IPS-18a (cell line): ENCODE measurements at regions not wholly inside any gene's neighbourhood (a gene's known extent, or its start where the extent isn't known, plus 50 kb on each side); places are given as distances from the start of the nearest gene placed in this dataset.

ENCODE experiments used
- H3K27ac ChIP-seq: one replicate; pipeline ENCODE4 v1.5.1; 2013; ENCODE audit warnings: low read length
- H3K27me3 ChIP-seq: one replicate; pipeline ENCODE4 v1.6.1; 2013; ENCODE audit warnings: mild to moderate bottlenecking, low read length; ENCODE audit not compliant: control insufficient read depth, insufficient read depth
- H3K36me3 ChIP-seq: one replicate; pipeline ENCODE4 v1.6.1; 2013; ENCODE audit warnings: low read depth, low read length; ENCODE audit not compliant: control insufficient read depth
- H3K4me1 ChIP-seq: one replicate; pipeline ENCODE4 v1.6.1; 2013; ENCODE audit warnings: low read depth, low read length; ENCODE audit not compliant: control insufficient read depth
- H3K4me3 ChIP-seq: one replicate; pipeline ENCODE4 v1.5.1; 2013; ENCODE audit warnings: low read length
- H3K9ac ChIP-seq: one replicate; pipeline ENCODE4 v1.6.1; 2013; ENCODE audit warnings: mild to moderate bottlenecking, low read length, moderate library complexity
- H3K9me3 ChIP-seq: one replicate; pipeline ENCODE4 v1.6.1; 2013; ENCODE audit warnings: low read depth, low read length; ENCODE audit not compliant: control insufficient read depth

DNA sequence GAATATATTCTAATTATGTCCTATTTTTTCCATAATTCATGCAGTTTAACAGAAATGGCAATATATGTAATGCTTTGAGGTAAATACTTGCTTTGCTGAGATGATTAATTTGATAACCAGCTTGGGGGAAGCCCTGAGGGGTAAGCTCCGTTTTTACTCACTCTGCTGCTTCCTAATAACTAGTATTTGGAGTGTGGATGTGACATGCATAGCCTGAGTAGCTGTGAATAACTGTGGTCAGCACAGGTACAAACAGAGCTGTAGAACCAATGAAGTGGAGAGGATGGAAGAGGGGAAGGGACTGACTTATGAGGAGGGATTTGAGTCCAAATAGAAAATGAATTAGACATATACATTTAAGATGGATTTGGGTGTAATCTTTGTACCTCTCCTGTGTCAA is 1495.5 kb upstream of the DDX18 start:
- no peak overlapping the region for H3K4me3 ChIP-seq
- no peak overlapping the region for H3K27ac ChIP-seq
- H3K36me3 ChIP-seq = no peaks in the 10 kb centered on the region
- no peaks in the 10 kb centered on the region for H3K9me3 ChIP-seq
- no peaks in the 10 kb centered on the region for H3K27me3 ChIP-seq
- no peak overlapping the region for H3K9ac ChIP-seq
- H3K4me1 ChIP-seq = peaks cover 11% of the 10 kb centered on the region

DNA sequence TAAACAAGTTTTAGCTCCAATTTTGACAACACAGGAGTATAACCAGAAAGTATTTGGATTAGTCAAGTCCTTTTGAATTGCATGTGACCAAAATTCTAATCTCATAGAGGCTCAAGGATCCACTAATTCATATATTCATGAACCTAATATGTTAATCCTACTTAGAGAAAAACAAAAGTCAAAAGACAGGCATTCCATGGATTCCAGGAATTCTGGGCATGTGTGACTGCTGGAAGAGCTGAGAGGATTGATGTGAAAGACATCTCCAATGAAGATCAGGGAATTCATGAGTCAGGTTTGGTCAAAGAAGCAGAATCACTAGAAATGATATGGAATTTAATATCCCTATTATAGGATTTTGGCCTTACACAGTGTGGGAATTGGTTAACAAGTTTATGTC is 1494.6 kb upstream of the DDX18 start:
- no peaks in the 10 kb centered on the region for H3K9me3 ChIP-seq
- H3K9ac ChIP-seq = no peak overlapping the region
- H3K4me1 ChIP-seq = peaks cover 11% of the 10 kb centered on the region
- H3K27me3 ChIP-seq = no peaks in the 10 kb centered on the region
- H3K27ac ChIP-seq = no peak overlapping the region
- no peak overlapping the region for H3K4me3 ChIP-seq
- H3K36me3 ChIP-seq = no peaks in the 10 kb centered on the region

DNA sequence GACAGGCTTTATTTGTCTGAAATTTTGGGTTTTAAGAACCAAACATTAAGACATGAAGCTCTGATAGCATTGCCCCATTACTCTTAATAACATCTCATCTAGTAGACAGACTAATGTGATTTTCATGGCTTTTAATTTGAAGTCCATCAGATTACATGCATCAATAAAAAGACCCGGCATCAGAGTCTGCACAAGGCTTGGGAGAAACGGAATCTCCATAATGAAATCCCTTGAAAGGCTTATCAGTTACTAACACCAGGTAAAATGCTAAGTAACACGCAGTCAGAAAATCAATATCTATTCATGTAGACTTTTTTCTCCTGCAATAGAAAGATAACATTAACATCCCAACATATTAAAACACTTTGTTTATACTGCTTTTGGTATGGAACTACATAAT is 1485.2 kb upstream of the DDX18 start:
- Histone ChIP-seq H3K36me3 (no peaks in the 10 kb centered on the region), H3K9me3 (no peaks in the 10 kb centered on the region), H3K4me3 (no peak overlapping the region), H3K9ac (no peak overlapping the region), H3K27me3 (no peaks in the 10 kb centered on the region), H3K27ac (no peak overlapping the region), H3K4me1 (no peaks in the 10 kb centered on the region)

DNA sequence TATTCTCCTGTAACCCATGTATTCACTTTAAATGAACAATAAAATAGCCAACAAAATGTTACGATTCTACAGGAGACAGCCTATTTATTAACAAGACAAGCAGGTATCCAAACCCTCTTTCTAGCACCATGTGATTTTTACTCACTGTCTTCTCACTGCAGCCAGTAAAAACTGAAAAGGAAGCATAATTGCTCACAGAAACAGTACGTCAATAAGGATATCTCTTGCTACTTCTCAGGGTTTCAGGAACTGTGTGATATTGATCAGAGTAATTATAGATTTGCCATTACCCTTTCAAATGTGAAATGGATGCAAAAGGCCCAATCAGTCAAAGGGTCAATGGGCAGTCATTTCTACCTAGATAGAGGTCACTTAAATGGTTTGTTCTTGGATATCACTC is 1473.8 kb upstream of the DDX18 start:
- H3K4me3 ChIP-seq = no peak overlapping the region
- H3K36me3 ChIP-seq = no peaks in the 10 kb centered on the region
- no peaks in the 10 kb centered on the region for H3K9me3 ChIP-seq
- H3K9ac ChIP-seq = no peak overlapping the region
- H3K4me1 ChIP-seq = peaks cover 9% of the 10 kb centered on the region
- H3K27ac ChIP-seq = no peak overlapping the region
- H3K27me3 ChIP-seq = no peaks in the 10 kb centered on the region

DNA sequence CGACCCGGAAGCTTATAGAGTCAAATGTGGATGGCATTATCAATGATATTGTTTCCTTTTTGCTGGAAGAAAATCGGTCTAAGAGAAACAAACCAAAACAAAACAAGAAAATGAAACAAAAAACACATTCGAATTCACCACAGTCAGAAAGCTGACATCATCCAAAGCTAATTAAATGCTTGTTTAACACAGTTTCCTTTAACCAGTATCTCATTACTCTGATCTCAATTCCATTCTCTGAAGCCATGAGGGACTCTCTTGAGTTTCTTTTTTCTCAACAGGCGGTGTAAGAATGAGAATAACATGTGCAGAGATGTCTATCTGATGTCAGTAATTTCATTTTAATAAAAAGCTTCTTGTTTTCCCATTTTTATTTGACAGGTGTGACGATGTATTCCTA is 1448.3 kb upstream of the DDX18 start:
- H3K27ac ChIP-seq = no peak overlapping the region
- no peak overlapping the region for H3K4me3 ChIP-seq
- H3K9ac ChIP-seq = no peak overlapping the region
- H3K9me3 ChIP-seq = no peaks in the 10 kb centered on the region
- H3K4me1 ChIP-seq = no peaks in the 10 kb centered on the region
- no peaks in the 10 kb centered on the region for H3K27me3 ChIP-seq
- H3K36me3 ChIP-seq = no peaks in the 10 kb centered on the region

DNA sequence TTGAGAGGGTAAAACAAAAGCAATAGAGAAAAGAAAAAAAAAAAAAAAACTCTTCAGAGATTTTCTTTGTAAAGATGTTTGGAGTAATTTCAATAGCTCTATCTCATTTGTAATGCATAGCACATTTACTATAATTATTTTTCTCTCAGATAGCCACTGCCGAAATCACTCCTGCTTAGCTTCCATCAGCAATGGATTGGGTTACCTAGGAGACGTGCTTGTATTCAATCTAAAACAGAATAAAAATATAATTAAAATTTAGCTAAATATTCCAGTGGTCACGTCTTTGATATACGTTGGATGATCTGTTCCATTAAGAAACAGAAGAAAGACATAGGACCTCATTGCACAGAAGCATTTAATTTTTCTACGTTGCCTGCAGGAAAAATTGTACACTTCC is 1435.7 kb upstream of the DDX18 start:
- Histone ChIP-seq H3K27me3 (no peaks in the 10 kb centered on the region), H3K9me3 (no peaks in the 10 kb centered on the region), H3K36me3 (no peaks in the 10 kb centered on the region), H3K4me3 (no peak overlapping the region), H3K27ac (no peak overlapping the region), H3K4me1 (no peaks in the 10 kb centered on the region), H3K9ac (no peak overlapping the region)

DNA sequence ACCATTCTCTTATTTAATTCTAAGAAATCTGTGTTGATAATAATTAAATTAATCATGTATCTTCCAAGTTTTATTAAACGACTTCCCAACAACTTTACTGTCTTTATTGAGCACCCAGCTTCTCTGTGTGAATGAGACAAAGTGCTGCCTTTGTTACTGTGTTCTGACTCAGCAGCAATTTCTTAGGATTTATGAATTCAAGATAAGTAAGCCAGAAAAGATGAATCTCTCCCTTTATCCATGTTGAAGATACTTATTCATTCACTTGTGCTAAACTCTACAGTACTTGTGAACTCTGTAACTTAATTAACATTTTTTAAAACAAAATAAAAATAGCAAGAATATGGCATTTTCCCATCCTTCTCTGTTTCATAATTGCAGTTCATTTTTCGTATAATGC is 1403.3 kb upstream of the DDX18 start:
- Histone ChIP-seq H3K9ac (no peak overlapping the region), H3K4me1 (no peaks in the 10 kb centered on the region), H3K9me3 (no peaks in the 10 kb centered on the region), H3K4me3 (no peak overlapping the region), H3K27me3 (no peaks in the 10 kb centered on the region), H3K27ac (no peak overlapping the region), H3K36me3 (no peaks in the 10 kb centered on the region)

DNA sequence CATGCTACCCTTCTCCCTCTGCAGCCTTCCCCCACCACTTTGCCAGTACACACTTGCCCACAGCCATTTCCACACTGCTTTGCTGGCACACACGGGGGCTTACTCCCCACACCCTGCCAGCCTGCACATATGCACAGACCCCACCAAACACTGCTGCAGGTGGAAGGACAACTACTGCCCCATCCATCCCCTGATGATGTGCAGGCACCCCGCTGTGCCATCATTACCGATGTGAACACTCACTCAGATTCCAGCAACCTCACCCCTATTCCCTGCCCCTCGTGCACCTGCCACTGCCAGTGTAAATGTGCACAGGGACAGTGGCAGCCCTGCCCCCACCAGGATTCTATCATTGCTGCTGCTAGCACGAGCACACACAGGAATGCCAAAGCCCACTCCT is 1400.8 kb upstream of the DDX18 start:
- no peak overlapping the region for H3K27ac ChIP-seq
- H3K9me3 ChIP-seq = no peaks in the 10 kb centered on the region
- H3K36me3 ChIP-seq = no peaks in the 10 kb centered on the region
- no peak overlapping the region for H3K9ac ChIP-seq
- no peaks in the 10 kb centered on the region for H3K4me1 ChIP-seq
- no peaks in the 10 kb centered on the region for H3K27me3 ChIP-seq
- H3K4me3 ChIP-seq = no peak overlapping the region

DNA sequence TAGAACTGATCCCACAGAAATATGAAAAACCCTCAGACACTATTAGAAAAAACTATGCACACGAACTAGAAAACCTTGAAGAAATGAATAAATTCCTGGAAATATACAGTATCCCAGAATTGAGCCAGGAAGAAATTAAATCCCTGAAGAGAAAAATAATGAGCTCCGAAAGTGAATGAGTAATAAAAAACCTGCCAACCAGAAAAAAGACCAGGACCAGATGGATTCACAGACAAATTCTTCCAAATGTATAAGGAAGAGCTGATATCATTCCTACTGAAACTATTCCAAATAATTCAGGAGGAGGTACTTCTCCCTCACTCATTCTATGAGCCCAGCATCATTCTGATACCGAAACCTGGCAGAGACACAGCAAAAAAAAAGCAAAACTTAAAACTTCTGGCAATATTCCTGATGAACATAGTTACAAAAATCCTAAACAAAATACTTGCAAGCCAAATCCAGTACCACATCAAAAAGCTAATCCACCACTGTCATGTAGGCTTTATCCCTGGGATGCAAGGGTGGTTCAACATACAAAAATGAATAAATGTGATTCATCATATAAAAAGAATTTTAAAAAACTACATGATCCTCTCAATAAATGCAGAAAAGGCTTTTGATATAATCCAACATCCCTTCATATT is 1397.6 kb upstream of the DDX18 start:
- H3K36me3 ChIP-seq = no peaks in the 10 kb centered on the region
- H3K27me3 ChIP-seq = no peaks in the 10 kb centered on the region
- H3K9ac ChIP-seq = no peak overlapping the region
- no peaks in the 10 kb centered on the region for H3K9me3 ChIP-seq
- H3K27ac ChIP-seq = no peak overlapping the region
- H3K4me3 ChIP-seq = no peak overlapping the region
- no peaks in the 10 kb centered on the region for H3K4me1 ChIP-seq

DNA sequence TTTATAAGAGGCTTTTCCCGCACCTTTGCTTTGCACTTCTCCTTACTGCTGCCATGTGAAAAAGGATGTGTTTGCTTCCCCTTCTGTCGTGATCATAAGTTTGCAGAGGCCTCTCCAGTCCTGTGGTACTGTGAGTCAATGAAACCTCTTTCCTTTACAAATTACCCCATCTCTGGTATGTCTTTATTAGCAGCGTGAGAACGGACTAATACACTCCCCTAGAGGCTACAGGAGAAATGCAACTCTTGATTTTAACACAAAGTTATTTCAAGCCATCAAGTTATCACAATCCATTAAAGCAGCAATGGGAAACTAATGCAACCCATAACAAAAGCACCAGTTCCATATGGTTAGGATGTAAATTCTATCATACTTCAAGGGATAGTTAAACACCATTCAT is 1378.8 kb upstream of the DDX18 start:
- H3K4me3 ChIP-seq = no peak overlapping the region
- H3K9me3 ChIP-seq = no peaks in the 10 kb centered on the region
- H3K4me1 ChIP-seq = no peaks in the 10 kb centered on the region
- H3K27ac ChIP-seq = no peak overlapping the region
- H3K27me3 ChIP-seq = no peaks in the 10 kb centered on the region
- no peak overlapping the region for H3K9ac ChIP-seq
- H3K36me3 ChIP-seq = no peaks in the 10 kb centered on the region

DNA sequence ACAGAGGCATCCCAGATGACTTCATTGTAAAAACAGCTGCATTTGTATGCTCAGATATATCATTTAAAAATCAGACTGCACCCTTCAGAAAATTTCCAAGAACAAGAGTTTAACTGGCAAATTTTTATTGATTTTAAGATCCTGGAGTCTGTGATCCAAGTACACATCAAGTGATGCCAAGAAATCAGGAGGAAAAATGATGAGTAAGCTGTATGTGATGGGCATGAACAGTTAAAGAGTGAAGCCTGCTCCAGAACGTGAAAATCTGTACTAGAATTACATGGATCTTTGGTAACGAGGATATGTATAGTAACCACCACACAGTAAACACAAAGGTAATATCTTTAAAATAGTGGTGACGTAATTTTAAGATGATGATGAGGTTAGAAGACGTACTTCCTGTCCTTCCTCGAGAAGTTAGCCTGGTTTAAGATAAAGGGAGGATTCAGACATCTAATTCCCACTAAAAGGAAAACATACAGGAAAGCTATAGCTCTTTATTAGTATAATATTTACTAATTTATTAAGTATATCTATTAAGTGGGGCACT is 1374.3 kb upstream of the DDX18 start:
- no peak overlapping the region for H3K4me3 ChIP-seq
- no peak overlapping the region for H3K27ac ChIP-seq
- no peaks in the 10 kb centered on the region for H3K27me3 ChIP-seq
- no peaks in the 10 kb centered on the region for H3K4me1 ChIP-seq
- no peak overlapping the region for H3K9ac ChIP-seq
- peaks cover 6% of the 10 kb centered on the region for H3K9me3 ChIP-seq
- H3K36me3 ChIP-seq = no peaks in the 10 kb centered on the region

DNA sequence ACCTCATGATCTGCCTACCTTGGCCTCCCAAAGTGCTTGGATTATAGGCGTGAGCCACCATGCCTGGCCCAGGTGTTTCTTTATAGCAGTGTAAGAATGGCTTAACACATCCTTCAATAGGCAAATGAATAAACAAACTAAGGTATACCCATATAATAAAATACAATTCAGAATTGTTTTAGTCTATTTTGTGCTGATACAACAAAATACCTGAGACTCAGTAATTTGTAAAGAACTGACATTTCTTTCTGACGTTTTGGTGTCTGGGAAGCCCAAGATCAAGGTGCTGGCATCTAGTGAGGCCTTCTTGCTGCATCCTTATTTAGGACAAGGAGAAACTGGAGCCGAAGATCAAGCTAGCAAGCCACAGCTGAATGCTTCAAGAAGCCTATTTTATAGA is 1372.1 kb upstream of the DDX18 start:
- Histone ChIP-seq H3K4me1 (no peaks in the 10 kb centered on the region), H3K27ac (no peak overlapping the region), H3K27me3 (no peaks in the 10 kb centered on the region), H3K4me3 (no peak overlapping the region), H3K36me3 (no peaks in the 10 kb centered on the region), H3K9me3 (peaks cover 6% of the 10 kb centered on the region), H3K9ac (no peak overlapping the region)
